RPMI7951 (cell line): ENCODE measurements at regions not wholly inside any gene's neighbourhood (a gene's known extent, or its start where the extent isn't known, plus 50 kb on each side); places are given as distances from the start of the nearest gene placed in this dataset.
"Not testable (repeated sequence)": the region's sequence is repeated elsewhere in the genome, so short reads cannot be mapped to it uniquely, and the experiment has no call there.

Experiments used
- DNase-seq: peaks from one replicate; pipeline ENCODE4 v3.0.0-alpha.2; 2012; ENCODE audit warnings: low read depth

DNA sequence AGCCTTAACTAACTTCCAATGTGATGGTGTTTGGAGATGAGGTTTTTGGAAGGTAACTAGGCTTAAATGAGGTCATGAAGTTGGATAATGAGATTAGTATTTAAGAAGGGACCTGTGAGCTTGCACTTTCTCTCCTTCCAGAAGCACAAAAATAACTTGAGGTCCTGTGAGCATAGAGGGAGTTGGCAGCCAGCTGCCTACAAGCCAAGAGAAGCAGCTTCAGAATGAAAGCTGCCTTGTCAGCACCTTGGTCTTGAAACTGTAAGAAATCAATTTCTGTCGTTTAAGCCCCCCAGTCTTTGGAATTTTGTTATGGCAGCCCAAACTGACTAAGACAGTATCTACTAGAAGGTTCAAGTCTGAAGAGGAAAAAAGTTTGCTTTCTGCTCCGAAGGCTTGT lies 280.2 kb upstream of the GALNTL6 start:
- DNase-seq: no peak

- DNase-seq: no peak
Observed at GRCh38 chr4:171524903-171525302, 288.3 kb upstream of the GALNTL6 start.

- no peak for DNase-seq
Observed at GRCh38 chr4:171521726-171522125, 291.5 kb upstream of the GALNTL6 start.

- DNase-seq: no peak
Observed at GRCh38 chr4:171519457-171519856, 293.7 kb upstream of the GALNTL6 start.

DNA sequence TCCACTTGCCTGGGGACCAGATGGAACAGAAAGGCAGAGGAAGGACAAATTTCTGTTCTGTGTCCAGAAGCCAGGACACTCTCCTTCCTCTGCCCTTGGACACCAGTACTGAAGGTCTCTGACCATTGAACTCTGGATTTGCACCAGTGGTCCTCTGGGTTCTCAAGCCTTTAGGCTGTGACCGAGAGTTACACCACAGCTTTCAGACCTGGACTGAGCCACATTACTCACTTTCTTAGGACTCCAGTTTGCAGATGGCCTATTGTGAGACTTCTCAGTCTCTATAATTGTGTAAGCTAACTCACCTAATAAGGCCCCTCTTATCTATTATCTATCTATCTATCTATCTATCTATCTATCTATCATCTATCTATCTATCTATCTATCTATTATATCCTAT lies 295.3 kb upstream of the GALNTL6 start:
- DNase-seq: no peak

GRCh38 chr4:171516694-171517093 lies 296.5 kb upstream of the GALNTL6 start:
- DNase-seq: no peak

DNA sequence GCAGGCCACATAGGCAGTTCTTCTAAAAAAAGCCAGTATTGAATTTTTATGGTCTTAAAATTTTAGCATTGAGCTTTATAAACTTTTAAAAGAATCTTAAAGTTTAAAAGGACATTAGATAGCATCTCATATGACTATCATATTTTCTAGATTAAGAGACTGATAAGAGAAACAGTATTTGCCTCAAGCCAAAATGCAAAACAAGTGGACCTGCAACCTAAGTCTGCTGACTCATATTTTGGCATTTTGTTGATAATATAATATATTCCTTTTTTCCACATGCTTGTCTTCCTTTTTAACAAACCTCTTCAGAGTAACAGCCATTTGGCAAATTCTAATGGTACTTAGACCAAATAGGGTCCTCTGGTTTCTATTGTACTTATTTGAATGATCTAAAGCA lies 328.5 kb upstream of the GALNTL6 start:
- no peak for DNase-seq

DNA sequence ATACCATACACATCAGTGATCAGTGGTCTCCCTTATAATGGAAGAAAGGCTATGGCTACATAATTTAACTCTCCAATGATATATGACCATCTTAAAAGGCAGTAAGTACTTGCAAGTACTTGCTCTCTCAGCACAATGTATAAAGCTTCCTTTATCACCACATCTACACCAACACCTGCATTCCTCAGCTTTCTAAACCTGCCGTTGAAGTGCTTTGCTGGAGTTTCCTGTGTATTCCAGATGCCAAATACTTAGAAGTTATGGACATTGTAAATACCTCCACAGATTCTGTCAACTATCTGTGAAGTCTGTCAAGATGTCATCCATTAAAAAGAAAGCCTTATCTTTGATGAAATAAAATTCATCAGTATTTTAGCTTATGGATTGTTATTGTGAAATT lies 335.0 kb upstream of the GALNTL6 start:
- no peak for DNase-seq

DNA sequence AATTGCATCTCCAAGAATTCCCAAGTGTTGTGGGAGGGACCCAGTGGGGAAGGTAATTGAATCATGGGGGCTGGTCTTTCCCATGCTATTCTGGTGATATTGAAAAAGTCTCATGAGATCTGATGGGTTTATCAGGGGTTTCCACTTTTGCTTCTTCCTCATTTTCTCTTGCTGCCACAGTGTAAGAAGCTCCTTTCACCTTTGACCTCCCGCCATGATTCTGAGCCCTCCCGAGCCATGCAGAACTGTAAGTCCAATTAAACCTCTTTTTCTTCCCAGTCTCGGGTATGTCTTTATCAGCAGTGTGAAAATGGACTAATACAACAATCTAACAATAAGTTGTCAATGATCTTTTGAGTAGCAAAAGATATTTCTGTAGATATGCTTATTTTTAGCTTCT lies 338.1 kb upstream of the GALNTL6 start:
- DNase-seq: not testable (repeated sequence)

GRCh38 chr4:171473155-171473554 lies 340.0 kb upstream of the GALNTL6 start:
- DNase-seq: no peak

- no peak for DNase-seq
Observed at GRCh38 chr4:171472230-171472629, 341.0 kb upstream of the GALNTL6 start.

DNA sequence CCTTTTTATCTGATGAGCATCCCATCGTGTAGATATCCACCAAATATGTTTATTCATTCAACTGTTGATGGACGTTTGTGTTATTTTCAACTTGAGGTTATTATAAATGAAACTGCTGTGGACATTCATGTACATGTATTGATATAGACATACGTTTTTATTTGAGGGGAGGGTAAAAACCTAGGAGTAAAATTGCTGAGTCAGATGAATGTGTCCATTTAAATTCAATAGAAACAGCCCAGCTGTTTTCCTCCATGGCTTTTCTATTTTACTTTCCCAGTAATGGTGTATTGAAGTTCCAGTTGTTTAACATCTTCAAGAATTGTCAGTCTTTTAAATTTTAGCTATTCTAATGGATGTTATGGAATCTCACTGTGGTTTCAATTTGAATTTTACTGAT lies 348.7 kb upstream of the GALNTL6 start:
- no peak for DNase-seq

DNA sequence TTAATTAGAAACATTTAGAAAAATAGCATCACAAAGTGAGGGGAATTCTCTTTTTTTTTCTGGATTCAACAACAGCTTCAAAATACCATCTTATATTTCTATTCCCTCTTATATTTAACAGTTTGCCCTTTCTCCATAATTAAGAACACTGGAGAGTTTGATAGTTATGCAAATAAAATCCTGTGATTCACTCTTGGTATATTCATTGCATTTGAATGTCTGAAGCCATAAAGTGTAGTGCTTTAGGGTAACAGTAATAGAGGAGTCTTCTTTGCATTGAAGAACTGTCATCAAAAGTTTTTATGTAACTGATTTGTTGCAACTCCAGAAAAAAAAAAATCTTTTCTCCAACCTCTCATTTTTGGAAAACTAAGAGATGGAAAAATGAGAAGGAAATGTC lies 352.0 kb upstream of the GALNTL6 start:
- DNase-seq: no peak

DNA sequence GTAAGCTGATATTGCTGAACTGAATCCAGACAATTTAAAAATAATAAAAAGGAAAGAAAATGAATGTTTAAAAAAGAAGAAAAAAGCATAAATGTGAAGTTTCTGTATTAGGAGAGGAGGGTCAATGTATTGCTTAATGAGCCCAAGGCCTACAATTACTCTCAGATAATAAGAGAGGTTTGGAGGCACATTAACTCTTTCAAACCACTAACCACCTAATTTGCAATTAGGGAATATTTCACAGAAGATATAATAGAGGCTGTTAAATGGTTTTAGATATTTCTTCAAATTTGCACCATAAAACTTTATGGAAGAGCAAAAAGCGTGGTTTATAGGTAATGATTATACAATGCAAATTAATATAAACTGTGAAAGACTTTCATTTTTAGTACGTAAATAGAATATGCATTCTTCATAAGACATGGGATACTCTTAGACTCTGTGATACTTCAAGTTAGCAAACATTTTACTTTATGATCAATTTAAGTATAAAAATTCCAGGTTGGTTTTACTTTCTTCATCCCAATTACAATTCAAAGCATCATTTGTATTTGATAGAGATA lies 364.2 kb upstream of the GALNTL6 start:
- DNase-seq: no peak

DNA sequence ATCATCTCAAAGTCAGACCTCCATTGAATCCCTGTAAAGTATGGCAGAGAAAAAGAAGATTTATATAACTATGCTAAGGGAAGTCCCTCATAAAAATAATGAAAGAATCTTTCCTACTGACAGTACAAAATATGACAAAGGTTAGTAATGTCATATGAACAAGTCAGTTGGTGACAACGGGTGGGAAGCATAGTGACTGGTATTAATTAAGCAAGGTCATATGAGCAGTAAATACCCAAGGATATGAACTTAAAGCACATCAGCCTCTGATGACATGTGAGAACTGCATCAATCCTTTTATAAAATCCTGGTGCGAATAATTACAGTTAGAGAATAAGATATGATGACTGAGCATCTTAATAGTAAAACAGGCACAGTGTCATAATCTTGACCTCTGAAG lies 364.8 kb upstream of the GALNTL6 start:
- DNase-seq: no peak

- no peak for DNase-seq
Observed at GRCh38 chr4:171441300-171441941, 371.8 kb upstream of the GALNTL6 start.

GRCh38 chr4:171433674-171434073 lies 379.5 kb upstream of the GALNTL6 start:
- no peak for DNase-seq

GRCh38 chr4:171432536-171432935 lies 380.7 kb upstream of the GALNTL6 start:
- DNase-seq: no peak

- DNase-seq: no peak
Observed at GRCh38 chr4:171430495-171430894, 382.7 kb upstream of the GALNTL6 start.

DNA sequence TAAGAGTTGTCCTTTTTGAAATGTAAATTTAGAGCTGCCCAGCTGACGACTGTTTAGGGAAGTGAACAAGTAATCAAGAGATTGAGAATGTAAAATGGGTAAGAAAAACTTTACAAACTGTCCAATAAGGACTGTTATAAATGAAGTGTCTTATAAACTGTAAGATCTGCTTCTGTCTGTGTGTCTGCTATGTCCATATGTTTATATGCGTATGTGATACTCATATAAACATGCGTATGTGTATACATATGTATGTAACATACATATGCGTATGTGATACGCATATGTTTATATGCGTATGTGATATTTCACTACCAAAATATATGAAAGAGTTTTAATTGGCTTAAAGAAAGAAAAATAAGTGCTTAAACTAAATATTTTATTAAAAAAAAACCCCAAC lies 416.0 kb upstream of the GALNTL6 start:
- no peak for DNase-seq

DNA sequence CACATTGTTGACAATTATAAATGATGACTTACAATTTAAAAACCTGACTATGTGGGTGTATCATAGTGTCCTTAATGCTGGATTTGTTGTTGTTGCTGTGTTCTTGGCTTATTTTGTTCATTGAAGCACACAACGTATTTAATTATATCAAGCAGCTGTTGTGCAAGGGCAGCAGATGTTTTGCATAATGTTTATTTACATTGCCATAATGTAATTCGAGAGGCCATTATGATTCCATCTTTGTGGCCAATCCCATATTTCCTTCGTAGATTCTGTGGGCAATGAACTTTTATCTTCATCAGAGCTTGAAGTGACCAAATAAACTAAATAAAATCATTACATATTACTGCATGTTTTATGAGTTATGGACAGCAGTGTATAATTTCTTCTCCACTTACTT lies 422.6 kb upstream of the GALNTL6 start:
- DNase-seq: no peak

- no peak for DNase-seq
Observed at GRCh38 chr4:171378323-171378722, 434.9 kb upstream of the GALNTL6 start.

GRCh38 chr4:171376724-171377123 lies 436.5 kb upstream of the GALNTL6 start:
- DNase-seq: no peak

- DNase-seq: no peak
Observed at GRCh38 chr4:171353535-171353934, 459.7 kb upstream of the GALNTL6 start.
